GM20000 (cell line): ENCODE measurements at regions not wholly inside any gene's neighbourhood (a gene's known extent, or its start where the extent isn't known, plus 50 kb on each side); places are given as distances from the start of the nearest gene placed in this dataset.

ENCODE experiments used
- DNase-seq: peaks from one replicate; pipeline ENCODE4 v3.0.0; 2012; ENCODE audit warnings: low spot score
- CTCF ChIP-seq: IDR thresholded peaks from 2 replicates; pipeline ENCODE4 v1.5.1; 2012; ENCODE audit warnings: mild to moderate bottlenecking, control low read depth; ENCODE audit errors: extremely low read depth, missing control alignments

GRCh38 chrX:104310657-104311254 lies 56.0 kb upstream of the ESX1 start:
- no peak for DNase-seq
- TF ChIP-seq CTCF = no peak

- DNase-seq = no peak
- TF ChIP-seq CTCF = no peak
These were observed 55.4 kb upstream of the ESX1 start for GRCh38 chrX:104310090-104310489.

GRCh38 chrX:104309169-104309568 lies 54.4 kb upstream of the ESX1 start:
- DNase-seq = no peak
- no peak for TF ChIP-seq CTCF

- TF ChIP-seq CTCF = no peak
- DNase-seq = no peak
These were observed 52.6 kb upstream of the ESX1 start for GRCh38 chrX:104307341-104307740.

- no peak for TF ChIP-seq CTCF
- no peak for DNase-seq
These were observed 51.4 kb upstream of the ESX1 start for GRCh38 chrX:104306180-104306579.
